GM21528 (cell line): ENCODE measurements at regions not wholly inside any gene's neighbourhood (a gene's known extent, or its start where the extent isn't known, plus 50 kb on each side); places are given as distances from the start of the nearest gene placed in this dataset.
A peak's percentile ranks its signal among the peaks of the same experiment; 100 is the strongest.
"Not testable (repeated sequence)": the region's sequence is repeated elsewhere in the genome, so short reads cannot be mapped to it uniquely, and the experiment has no call there.

Experiments
- ATAC-seq: cut with Tn5 transposase; IDR thresholded peaks from one replicate; pipeline ENCODE4 v1.9.1; 2021; ENCODE audit warnings: mild to moderate bottlenecking, moderate library complexity; ENCODE audit not compliant: unreplicated experiment, low FRiP score

- no peak for ATAC-seq
These were observed 501.0 kb upstream of the MAP3K7 start for GRCh38 chr6:91087908-91088307.

- no peak for ATAC-seq
These were observed 496.3 kb upstream of the MAP3K7 start for GRCh38 chr6:91083211-91083610.

GRCh38 chr6:91082311-91082832 is 495.5 kb upstream of the MAP3K7 start:
- ATAC-seq: no peak

GRCh38 chr6:91081452-91082067 is 494.7 kb upstream of the MAP3K7 start:
- peak; percentile 64 for ATAC-seq

GRCh38 chr6:91080871-91081270 is 494.0 kb upstream of the MAP3K7 start:
- ATAC-seq: peak; percentile 12

GRCh38 chr6:91079969-91080368 is 493.1 kb upstream of the MAP3K7 start:
- ATAC-seq: no peak

GRCh38 chr6:91075244-91075976 is 488.5 kb upstream of the MAP3K7 start:
- no peak for ATAC-seq

- ATAC-seq: no peak
These were observed 476.5 kb upstream of the MAP3K7 start for GRCh38 chr6:91063362-91063761.

GRCh38 chr6:91057689-91058088 is 470.8 kb upstream of the MAP3K7 start:
- no peak for ATAC-seq

GRCh38 chr6:91055959-91056358 is 469.1 kb upstream of the MAP3K7 start:
- ATAC-seq: no peak

GRCh38 chr6:91052473-91053450 is 465.9 kb upstream of the MAP3K7 start:
- not testable (repeated sequence) for ATAC-seq

- no peak for ATAC-seq
These were observed 458.3 kb upstream of the MAP3K7 start for GRCh38 chr6:91045161-91045560.

- ATAC-seq: no peak
These were observed 456.9 kb upstream of the MAP3K7 start for GRCh38 chr6:91043751-91044150.

GRCh38 chr6:91042656-91043055 is 455.8 kb upstream of the MAP3K7 start:
- ATAC-seq: no peak

GRCh38 chr6:91033964-91034363 is 447.1 kb upstream of the MAP3K7 start:
- ATAC-seq: no peak

GRCh38 chr6:91031581-91031980 is 444.7 kb upstream of the MAP3K7 start:
- ATAC-seq: no peak

- ATAC-seq: no peak
These were observed 442.3 kb upstream of the MAP3K7 start for GRCh38 chr6:91029211-91029610.

GRCh38 chr6:91023529-91023928 is 436.7 kb upstream of the MAP3K7 start:
- ATAC-seq: no peak

GRCh38 chr6:91020744-91021143 is 433.9 kb upstream of the MAP3K7 start:
- ATAC-seq: peak; percentile 66

GRCh38 chr6:91018586-91018985 is 431.7 kb upstream of the MAP3K7 start:
- ATAC-seq: no peak

- ATAC-seq: no peak
These were observed 426.6 kb upstream of the MAP3K7 start for GRCh38 chr6:91013511-91013910.
